ENCODE measurements at regions not wholly inside any gene's neighbourhood (a gene's known extent, or its start where the extent isn't known, plus 50 kb on each side); places are given as distances from the start of the nearest gene placed in this dataset.

GRCh38 chr2:471560-471959 is 183.7 kb upstream of the ALKAL2 start:
- no peak for DNase-seq

- DNase-seq, result no peak
Measured at GRCh38 chr2:469514-469913, 181.6 kb upstream of the ALKAL2 start.

- no peak for DNase-seq
Measured at GRCh38 chr2:468648-469336, 180.9 kb upstream of the ALKAL2 start.

GRCh38 chr2:467892-468647 is 180.2 kb upstream of the ALKAL2 start:
- no peak for DNase-seq

- DNase-seq, result no peak
Measured at GRCh38 chr2:467543-467891, 179.6 kb upstream of the ALKAL2 start.

GRCh38 chr2:467101-467500 is 179.2 kb upstream of the ALKAL2 start:
- DNase-seq, result no peak

- no peak for DNase-seq
Measured at GRCh38 chr2:464562-465309, 176.8 kb upstream of the ALKAL2 start.

- DNase-seq, result no peak
Measured at GRCh38 chr2:460861-461260, 173.0 kb upstream of the ALKAL2 start.

- no peak for DNase-seq
Measured at GRCh38 chr2:459931-460330, 172.0 kb upstream of the ALKAL2 start.

- no peak for DNase-seq
Measured at GRCh38 chr2:458425-458815, 170.5 kb upstream of the ALKAL2 start.

GRCh38 chr2:457792-458424 is 170.0 kb upstream of the ALKAL2 start:
- DNase-seq, result no peak

- DNase-seq, result no peak
Measured at GRCh38 chr2:457262-457661, 169.4 kb upstream of the ALKAL2 start.

- no peak for DNase-seq
Measured at GRCh38 chr2:455913-456312, 168.0 kb upstream of the ALKAL2 start.

GRCh38 chr2:455015-455705 is 167.3 kb upstream of the ALKAL2 start:
- no peak for DNase-seq

GRCh38 chr2:453132-453531 is 165.2 kb upstream of the ALKAL2 start:
- DNase-seq, result no peak

- no peak for DNase-seq
Measured at GRCh38 chr2:451495-451894, 163.6 kb upstream of the ALKAL2 start.

GRCh38 chr2:449246-450067 is 161.6 kb upstream of the ALKAL2 start:
- no peak for DNase-seq

- DNase-seq, result no peak
Measured at GRCh38 chr2:447902-448665, 160.2 kb upstream of the ALKAL2 start.

GRCh38 chr2:446963-447530 is 159.2 kb upstream of the ALKAL2 start:
- DNase-seq, result no peak

GRCh38 chr2:446303-446874 is 158.5 kb upstream of the ALKAL2 start:
- DNase-seq, result no peak

Measured in femur (tissue), 1 donor.